ENCODE measurements at regions not wholly inside any gene's neighbourhood (a gene's known extent, or its start where the extent isn't known, plus 50 kb on each side); places are given as distances from the start of the nearest gene placed in this dataset.

- no peak overlapping the region for H3K4me3 ChIP-seq (replicated peaks; ENCODE audit: low read depth, low read length)
- TF ChIP-seq CTCF (IDR thresholded peaks at IDR 0.05; ENCODE audit: low read length, missing control alignments), result no peak
- no peak for DNase-seq (ENCODE audit: low read depth)
Measured at GRCh38 chr13:73416093-73416492, 357.3 kb downstream of the KLF5 start.

- DNase-seq (ENCODE audit: low read depth), result no peak
- TF ChIP-seq CTCF (IDR thresholded peaks at IDR 0.05; ENCODE audit: low read length, missing control alignments), result no peak
- H3K4me3 ChIP-seq (replicated peaks; ENCODE audit: low read depth, low read length), result no peak overlapping the region
Measured at GRCh38 chr13:73413656-73414055, 354.9 kb downstream of the KLF5 start.

DNA sequence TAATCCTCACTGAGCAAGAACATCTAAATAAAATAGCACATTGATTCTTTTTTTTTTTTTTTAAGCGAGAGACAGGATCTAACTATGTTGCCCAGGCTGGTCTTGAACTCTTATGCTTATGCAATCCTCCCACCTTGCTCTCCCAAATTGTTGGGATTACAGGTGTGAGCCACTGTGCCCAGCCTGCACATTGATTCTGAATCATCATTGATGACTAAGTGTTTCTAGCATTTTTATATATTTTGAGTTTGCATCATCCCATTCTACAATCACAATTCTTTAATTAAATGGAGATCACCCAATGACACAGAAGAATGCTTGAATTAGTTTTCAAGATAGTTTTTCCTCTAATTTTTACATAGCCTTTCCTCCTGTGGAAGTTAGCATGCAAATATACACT, 354.1 kb downstream of the KLF5 start:
- no peak for DNase-seq (ENCODE audit: low read depth)
- H3K4me3 ChIP-seq (replicated peaks; ENCODE audit: low read depth, low read length), result no peak overlapping the region
- TF ChIP-seq CTCF (IDR thresholded peaks at IDR 0.05; ENCODE audit: low read length, missing control alignments), result no peak

DNA sequence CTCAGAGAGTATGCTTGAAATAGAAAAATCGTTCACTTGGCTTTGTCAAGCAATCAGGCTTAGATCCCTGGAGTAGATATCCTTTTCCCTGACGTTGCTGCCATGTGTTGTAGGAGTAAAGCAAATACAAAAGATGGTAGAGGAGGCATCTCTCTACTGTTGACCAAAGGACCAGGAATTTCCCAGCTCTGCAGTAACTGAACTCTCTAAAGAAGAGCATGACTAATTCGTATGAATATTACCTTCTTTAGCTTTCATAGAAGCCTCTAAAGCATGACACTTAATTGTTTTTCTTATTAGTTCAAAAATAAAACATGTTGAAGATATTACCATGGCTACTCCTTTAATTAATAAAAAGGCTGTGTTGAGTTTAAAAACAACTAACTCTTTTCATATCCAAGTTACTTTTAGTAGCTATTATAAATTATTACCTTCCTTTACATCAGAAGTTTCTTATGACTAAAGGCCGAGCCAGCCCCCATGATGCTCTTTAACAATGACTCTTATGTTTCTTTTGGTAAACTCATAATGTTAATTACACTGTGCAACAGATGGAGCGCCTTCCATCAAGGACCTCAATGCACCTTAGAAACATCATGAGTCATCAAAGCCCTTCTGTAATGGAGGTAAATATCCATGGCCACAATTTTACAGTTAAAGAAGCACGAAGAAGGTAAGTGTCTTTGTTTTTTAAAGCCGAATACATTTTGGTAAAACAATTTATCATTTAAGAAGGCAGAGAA, 352.4 kb downstream of the KLF5 start:
- no peak for DNase-seq (ENCODE audit: low read depth)
- TF ChIP-seq CTCF (IDR thresholded peaks at IDR 0.05; ENCODE audit: low read length, missing control alignments), result no peak
- H3K4me3 ChIP-seq (replicated peaks; ENCODE audit: low read depth, low read length), result no peak overlapping the region

DNA sequence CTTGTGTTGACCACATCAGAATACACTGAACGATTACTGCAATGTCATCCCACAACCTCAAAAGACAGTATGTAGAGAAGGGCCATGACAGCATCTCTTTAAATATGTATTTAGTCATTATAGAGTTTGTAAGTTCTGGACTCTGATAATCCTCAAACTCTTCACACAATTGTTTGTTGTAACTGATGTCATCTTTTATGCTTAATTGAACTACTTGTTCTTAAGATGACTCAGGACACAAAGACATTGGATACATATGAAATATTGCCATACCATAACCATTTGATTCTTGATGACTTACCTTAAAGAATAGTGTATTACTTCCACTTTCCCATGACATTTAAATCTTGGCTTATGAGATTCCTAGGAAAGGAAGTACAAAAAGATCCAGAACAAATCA, 347.6 kb downstream of the KLF5 start:
- DNase-seq (ENCODE audit: low read depth), result no peak
- no peak for TF ChIP-seq CTCF (IDR thresholded peaks at IDR 0.05; ENCODE audit: low read length, missing control alignments)

GRCh38 chr13:73404581-73404980, 345.8 kb downstream of the KLF5 start:
- TF ChIP-seq CTCF (IDR thresholded peaks at IDR 0.05; ENCODE audit: low read length, missing control alignments), result no peak

More for the DNA sequence above, 347.6 kb downstream of the KLF5 start:
- no peak overlapping the region for H3K4me3 ChIP-seq (replicated peaks; ENCODE audit: low read depth, low read length)

More at GRCh38 chr13:73404581-73404980, 345.8 kb downstream of the KLF5 start:
- no peak overlapping the region for H3K4me3 ChIP-seq (replicated peaks; ENCODE audit: low read depth, low read length)
- DNase-seq (ENCODE audit: low read depth), result no peak

Measured in fibroblast of pulmonary artery (primary cell).